Lower leg skin (tissue), 4 donors: ENCODE measurements at regions not wholly inside any gene's neighbourhood (a gene's known extent, or its start where the extent isn't known, plus 50 kb on each side); places are given as distances from the start of the nearest gene placed in this dataset.

Source experiments
- DNase-seq, 2 donors: peaks; one replicate each; pipeline ENCODE4 v3.0.0-alpha.2; 2019; ENCODE audit warnings: low spot score in 2 of 2
- H3K4me3 ChIP-seq: fragments of 200-600 bp; sonication (generic); 2 replicates; pipeline ENCODE4 v1.5.1; 2017; ENCODE audit warnings: mild to moderate bottlenecking, low read depth; ENCODE audit not compliant: poor library complexity, severe bottlenecking
- CTCF ChIP-seq, 3 donors: fragments of 450-650 bp; IDR thresholded peaks; one replicate each; pipeline ENCODE4 v1.5.1; 2016; ENCODE audit warnings: antibody characterized with exemption in 3 of 3, mild to moderate bottlenecking in 3 of 3, moderate library complexity in 2 of 3
- POLR2A ChIP-seq, 2 donors: fragments of 450-650 bp; IDR thresholded peaks; one replicate each; pipeline ENCODE4 v1.6.1; 2016 to 2017; ENCODE audit warnings: antibody characterized with exemption in 2 of 2, mild to moderate bottlenecking in 1 of 2, moderate library complexity in 1 of 2
- WGBS, 2 donors: methylation state at CpG; one replicate each; pipeline ENCODE4 v1.1.5; 2018; 5-methylcytosine and 5-hydroxymethylcytosine counted together
- intact Hi-C: fragments of 100-400 bp; cut with DNase I; formaldehyde crosslinking; loops from one replicate; pipeline ENCODE4 v1.15.0; 2023; ENCODE audit warnings: low total_unique reads

GRCh38 chr11:36933481-36933880 lies 335.4 kb upstream of the RAG2 start:
- 93% methylated on average over 5 of the region's 5 CpGs for WGBS, 2 donors
- H3K4me3 ChIP-seq, result no peak overlapping the region
- no peak for DNase-seq
- TF ChIP-seq POLR2A (IDR thresholded peaks at IDR 0.05) (no peak), CTCF (IDR thresholded peaks at IDR 0.05) (no peak)
- intact Hi-C loops, result no loop called here

GRCh38 chr11:36931139-36931538 lies 333.1 kb upstream of the RAG2 start:
- TF ChIP-seq CTCF (IDR thresholded peaks at IDR 0.05) (no peak), POLR2A (IDR thresholded peaks at IDR 0.05) (no peak)
- intact Hi-C loops, result no loop called here
- no peak overlapping the region for H3K4me3 ChIP-seq
- DNase-seq, result no peak
- 63 to 71% methylated on average over 4 of the region's 4 CpGs for WGBS, 2 donors

GRCh38 chr11:36930256-36930655 lies 332.2 kb upstream of the RAG2 start:
- intact Hi-C loops, result no loop called here
- DNase-seq, result no peak
- TF ChIP-seq POLR2A (IDR thresholded peaks at IDR 0.05), result no peak
- TF ChIP-seq CTCF (IDR thresholded peaks at IDR 0.05), result no peak
- 44 to 59% methylated on average over 3 of the region's 3 CpGs for WGBS, 2 donors
- no peak overlapping the region for H3K4me3 ChIP-seq

GRCh38 chr11:36929401-36929800 lies 331.4 kb upstream of the RAG2 start:
- intact Hi-C loops, result no loop called here

GRCh38 chr11:36928621-36929020 lies 330.6 kb upstream of the RAG2 start:
- TF ChIP-seq POLR2A (IDR thresholded peaks at IDR 0.05) (no peak), CTCF (IDR thresholded peaks at IDR 0.05) (no peak)
- intact Hi-C loops, result no loop called here
- H3K4me3 ChIP-seq, result no peak overlapping the region
- WGBS, 2 donors, result 58 to 80% methylated on average over 1 of the region's 1 CpG
- no peak for DNase-seq

More at GRCh38 chr11:36929401-36929800, 331.4 kb upstream of the RAG2 start:
- no peak for DNase-seq
- H3K4me3 ChIP-seq, result no peak overlapping the region
- TF ChIP-seq CTCF (IDR thresholded peaks at IDR 0.05), result no peak
- TF ChIP-seq POLR2A (IDR thresholded peaks at IDR 0.05), result no peak
- WGBS, 2 donors, result 31 to 39% methylated on average over 1 of the region's 1 CpG

- WGBS, 2 donors, result 27 to 61% methylated on average over 1 of the region's 1 CpG
- DNase-seq, result no peak
- H3K4me3 ChIP-seq, result no peak overlapping the region
- intact Hi-C loops, result no loop called here
- TF ChIP-seq POLR2A (IDR thresholded peaks at IDR 0.05) (no peak), CTCF (IDR thresholded peaks at IDR 0.05) (no peak)
Measured at GRCh38 chr11:36899800-36900199, 301.8 kb upstream of the RAG2 start.
